ENCODE measurements at regions not wholly inside any gene's neighbourhood (a gene's known extent, or its start where the extent isn't known, plus 50 kb on each side); places are given as distances from the start of the nearest gene placed in this dataset.
"Not testable (repeated sequence)": the region's sequence is repeated elsewhere in the genome, so short reads cannot be mapped to it uniquely, and the experiment has no call there.

GRCh38 chr12:31162896-31163560 lies 89.4 kb downstream of the DDX11 start:
- H3K4me3 ChIP-seq (replicated peaks; ENCODE audit: low read depth, low read length); DNase-seq (ENCODE audit: extremely low read depth, low read depth): not testable (repeated sequence)

- not testable (repeated sequence) for H3K4me3 ChIP-seq (replicated peaks; ENCODE audit: low read depth, low read length); DNase-seq (ENCODE audit: extremely low read depth, low read depth)
These were observed 100.6 kb downstream of the DDX11 start for GRCh38 chr12:31174293-31174692.

- not testable (repeated sequence) for DNase-seq (ENCODE audit: extremely low read depth, low read depth); H3K4me3 ChIP-seq (replicated peaks; ENCODE audit: low read depth, low read length)
These were observed 103.9 kb downstream of the DDX11 start for GRCh38 chr12:31177514-31177913.

DNA sequence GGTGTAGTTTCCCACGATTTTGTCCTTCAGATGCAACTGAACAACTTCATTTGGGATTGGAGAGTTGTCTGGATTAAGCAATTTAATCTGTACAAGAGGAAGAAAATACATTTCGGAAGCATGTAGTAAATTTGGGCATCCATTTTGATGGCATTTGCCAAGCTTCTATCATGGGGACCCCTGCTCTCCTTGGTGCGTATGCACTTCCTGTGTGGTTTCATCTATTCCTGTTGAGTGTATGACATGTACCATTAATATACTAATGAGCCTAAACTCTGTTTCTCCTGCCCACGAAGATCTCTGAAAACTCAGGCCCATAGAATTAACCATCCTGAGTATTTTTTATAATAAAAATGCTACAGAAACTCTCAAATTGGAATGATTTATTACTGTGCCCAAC lies 105.2 kb downstream of the DDX11 start:
- not testable (repeated sequence) for H3K4me3 ChIP-seq (replicated peaks; ENCODE audit: low read depth, low read length)

GRCh38 chr12:31179627-31180237 lies 106.1 kb downstream of the DDX11 start:
- not testable (repeated sequence) for H3K4me3 ChIP-seq (replicated peaks; ENCODE audit: low read depth, low read length); DNase-seq (ENCODE audit: extremely low read depth, low read depth)

More for the DNA sequence above, 105.2 kb downstream of the DDX11 start:
- not testable (repeated sequence) for DNase-seq (ENCODE audit: extremely low read depth, low read depth)

DNA sequence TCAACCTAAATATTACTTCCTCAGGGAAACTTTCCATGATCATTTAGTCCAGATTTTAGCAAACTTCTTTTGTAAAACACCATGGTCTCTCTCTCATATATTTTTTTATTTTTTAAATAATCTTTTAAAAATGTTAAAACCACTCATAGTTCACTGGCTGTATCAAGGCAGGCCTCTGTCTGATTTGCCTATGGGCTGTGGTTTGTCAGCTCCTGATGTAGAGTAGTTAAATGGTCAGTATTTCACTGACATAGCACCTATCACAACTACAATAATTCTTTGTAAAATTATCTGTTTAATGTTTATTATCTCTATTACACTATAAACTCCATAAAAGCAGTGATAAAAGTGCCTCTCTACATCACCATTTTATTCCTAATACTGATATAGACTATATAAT lies 108.9 kb downstream of the DDX11 start:
- H3K4me3 ChIP-seq (replicated peaks; ENCODE audit: low read depth, low read length); DNase-seq (ENCODE audit: extremely low read depth, low read depth): not testable (repeated sequence)

GRCh38 chr12:31183107-31183506 lies 109.4 kb downstream of the DDX11 start:
- not testable (repeated sequence) for DNase-seq (ENCODE audit: extremely low read depth, low read depth)

GRCh38 chr12:31183899-31184298 lies 110.2 kb downstream of the DDX11 start:
- DNase-seq (ENCODE audit: extremely low read depth, low read depth); H3K4me3 ChIP-seq (replicated peaks; ENCODE audit: low read depth, low read length): not testable (repeated sequence)

More at GRCh38 chr12:31183107-31183506, 109.4 kb downstream of the DDX11 start:
- H3K4me3 ChIP-seq (replicated peaks; ENCODE audit: low read depth, low read length), result not testable (repeated sequence)

GRCh38 chr12:31184667-31185066 lies 111.0 kb downstream of the DDX11 start:
- not testable (repeated sequence) for DNase-seq (ENCODE audit: extremely low read depth, low read depth)

GRCh38 chr12:31192689-31193088 lies 119.0 kb downstream of the DDX11 start:
- not testable (repeated sequence) for H3K4me3 ChIP-seq (replicated peaks; ENCODE audit: low read depth, low read length); DNase-seq (ENCODE audit: extremely low read depth, low read depth)

More at GRCh38 chr12:31184667-31185066, 111.0 kb downstream of the DDX11 start:
- not testable (repeated sequence) for H3K4me3 ChIP-seq (replicated peaks; ENCODE audit: low read depth, low read length)

- H3K4me3 ChIP-seq (replicated peaks; ENCODE audit: low read depth, low read length); DNase-seq (ENCODE audit: extremely low read depth, low read depth): not testable (repeated sequence)
These were observed 122.0 kb downstream of the DDX11 start for GRCh38 chr12:31195620-31196019.

DNA sequence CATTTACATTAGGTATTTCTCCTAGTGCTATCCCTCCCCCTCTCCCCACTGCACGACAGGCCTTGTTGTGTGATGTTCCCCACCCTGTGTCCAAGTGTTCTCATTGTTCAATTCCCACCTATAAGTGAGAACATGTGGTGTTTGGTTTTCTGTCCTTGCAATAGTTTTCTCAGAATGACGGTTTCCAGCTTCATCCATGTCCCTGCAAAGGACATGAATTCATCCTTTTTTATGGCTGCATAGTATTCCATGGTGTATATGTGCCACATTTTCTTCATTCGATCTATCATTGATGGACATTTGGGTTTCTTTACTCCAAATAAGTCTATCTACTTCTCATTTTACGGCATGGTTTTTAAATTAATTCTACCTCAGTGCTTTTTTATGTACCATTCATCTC lies 125.8 kb downstream of the DDX11 start:
- DNase-seq (ENCODE audit: extremely low read depth, low read depth); H3K4me3 ChIP-seq (replicated peaks; ENCODE audit: low read depth, low read length): not testable (repeated sequence)

DNA sequence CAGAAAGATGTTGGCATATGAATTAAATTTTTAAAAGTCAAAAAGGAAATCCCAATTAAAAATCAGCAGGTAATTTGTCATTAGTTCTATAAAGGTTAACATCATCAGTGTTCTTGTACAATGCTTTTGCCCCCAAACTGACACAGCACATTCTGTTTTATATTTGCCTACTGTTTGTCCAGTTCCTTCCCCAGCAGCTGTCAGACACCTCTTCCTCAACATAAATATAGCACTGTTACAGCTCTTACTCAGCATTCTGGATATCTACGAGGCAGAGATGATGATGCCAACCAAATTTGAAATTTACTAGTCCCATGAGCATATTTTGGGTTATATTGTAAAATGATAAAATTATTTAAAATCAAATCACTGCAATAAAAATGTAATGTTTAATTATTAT lies 124.6 kb downstream of the SINHCAF start:
- no peak for TF ChIP-seq CTCF (IDR thresholded peaks at IDR 0.05; ENCODE audit: low read depth, low read length, missing control alignments)
- no peak overlapping the region for H3K4me3 ChIP-seq (replicated peaks; ENCODE audit: low read depth, low read length)

More for the DNA sequence above, 124.6 kb downstream of the SINHCAF start:
- DNase-seq (ENCODE audit: extremely low read depth, low read depth), result no peak
